Prostate gland (tissue), 2 donors: ENCODE measurements at regions not wholly inside any gene's neighbourhood (a gene's known extent, or its start where the extent isn't known, plus 50 kb on each side); places are given as distances from the start of the nearest gene placed in this dataset.

Source experiments
- DNase-seq: peaks from one replicate; pipeline ENCODE4 v3.0.0-alpha.2; 2019; ENCODE audit warnings: low spot score
- H3K27ac ChIP-seq, 2 donors: fragments of 200-600 bp; sonication (generic); 2 replicates each; pipeline ENCODE4 v1.5.1; 2017 to 2019
- H3K27me3 ChIP-seq: fragments of 200-600 bp; sonication (generic); replicated peaks from 2 replicates; pipeline ENCODE4 v1.5.1; 2019; ENCODE audit not compliant: insufficient read depth
- H3K36me3 ChIP-seq, 2 donors: fragments of 200-600 bp; sonication (generic); 1 replicate in 1 of 2; 2 replicates in 1 of 2; pipeline versions ENCODE4 v1.5.1 to v1.8.1; 2017 to 2019
- H3K4me1 ChIP-seq: fragments of 200-600 bp; sonication (generic); replicated peaks from 2 replicates; pipeline ENCODE4 v1.5.1; 2019
- H3K4me3 ChIP-seq, 2 donors: fragments of 200-600 bp; sonication (generic); 2 replicates each; pipeline ENCODE4 v1.5.1; 2017 to 2019
- H3K9me3 ChIP-seq: fragments of 200-600 bp; sonication (generic); 2 replicates; pipeline ENCODE4 v1.5.1; 2017
- CTCF ChIP-seq, 4 experiments: fragments of 200-600 bp in 2 of 4; fragments of 450-650 bp in 2 of 4; sonication (generic) in 2 of 4; IDR thresholded peaks; 1 replicate in 3 of 4; 2 replicates in 1 of 4; pipeline ENCODE4 v1.5.1; 2016 to 2019; ENCODE audit warnings: antibody characterized with exemption in 4 of 4, mild to moderate bottlenecking in 2 of 4, moderate library complexity in 2 of 4
- POLR2A ChIP-seq: fragments of 450-650 bp; IDR thresholded peaks from one replicate; pipeline ENCODE4 v1.6.1; 2016; ENCODE audit warnings: antibody characterized with exemption, mild to moderate bottlenecking
- POLR2AphosphoS5 ChIP-seq: sonication (generic); formaldehyde crosslinking; IDR thresholded peaks from one replicate; pipeline ENCODE4 v1.6.1; 2017; ENCODE audit warnings: antibody characterized with exemption
- WGBS: methylation state at CpG from one replicate; pipeline ENCODE4 v1.1.5; 2018; 5-methylcytosine and 5-hydroxymethylcytosine counted together
- intact Hi-C: fragments of 100-400 bp; cut with DNase I; formaldehyde crosslinking; loops from one replicate; pipeline ENCODE4 v1.14.2; 2022

- intact Hi-C loops: no loop called here
- WGBS: 13% methylated on average over 3 of the region's 3 CpGs
Measured at GRCh38 chr4:144564358-144564757, 81.6 kb upstream of the HHIP start.

GRCh38 chr4:144565527-144566195 lies 80.3 kb upstream of the HHIP start:
- no peak overlapping the region for H3K4me3 ChIP-seq
- 92% methylated on average over 4 of the region's 4 CpGs for WGBS
- no peaks in the 10 kb centered on the region for H3K9me3 ChIP-seq
- no peak for TF ChIP-seq POLR2AphosphoS5
- no peak for TF ChIP-seq POLR2A
- no peak for TF ChIP-seq CTCF (IDR thresholded peaks at IDR 0.05)
- no peaks in the 10 kb centered on the region for H3K27me3 ChIP-seq
- DNase-seq: no peak
- no peaks in the 10 kb centered on the region for H3K36me3 ChIP-seq
- H3K4me1 ChIP-seq: no peaks in the 10 kb centered on the region
- intact Hi-C loops: no loop called here
- H3K27ac ChIP-seq: no peak overlapping the region

More at GRCh38 chr4:144564358-144564757, 81.6 kb upstream of the HHIP start:
- Histone ChIP-seq H3K27me3 (no peaks in the 10 kb centered on the region), H3K36me3 (no peaks in the 10 kb centered on the region), H3K27ac (no peak overlapping the region), H3K4me1 (no peaks in the 10 kb centered on the region), H3K9me3 (no peaks in the 10 kb centered on the region), H3K4me3 (no peak overlapping the region)
- TF ChIP-seq POLR2AphosphoS5 (no peak), CTCF (IDR thresholded peaks at IDR 0.05) (no peak), POLR2A (no peak)
- no peak for DNase-seq

- 94% methylated on average over 6 of the region's 7 CpGs for WGBS
- no peak for DNase-seq
- intact Hi-C loops: no loop called here
Measured at GRCh38 chr4:144572660-144573059, 73.3 kb upstream of the HHIP start.

GRCh38 chr4:144574000-144574399 lies 72.0 kb upstream of the HHIP start:
- Histone ChIP-seq H3K4me1 (no peaks in the 10 kb centered on the region), H3K27me3 (no peaks in the 10 kb centered on the region), H3K4me3 (no peak overlapping the region), H3K36me3 (no peaks in the 10 kb centered on the region), H3K9me3 (no peaks in the 10 kb centered on the region), H3K27ac (no peak overlapping the region)
- DNase-seq: no peak
- TF ChIP-seq POLR2AphosphoS5: no peak
- TF ChIP-seq CTCF (IDR thresholded peaks at IDR 0.05): no peak
- TF ChIP-seq POLR2A: no peak
- WGBS: 51% methylated on average over 1 of the region's 1 CpG
- intact Hi-C loops: no loop called here

More at GRCh38 chr4:144572660-144573059, 73.3 kb upstream of the HHIP start:
- H3K36me3 ChIP-seq: no peaks in the 10 kb centered on the region
- no peaks in the 10 kb centered on the region for H3K4me1 ChIP-seq
- no peaks in the 10 kb centered on the region for H3K9me3 ChIP-seq
- no peak for TF ChIP-seq CTCF (IDR thresholded peaks at IDR 0.05)
- no peak overlapping the region for H3K27ac ChIP-seq
- H3K27me3 ChIP-seq: no peaks in the 10 kb centered on the region
- no peak overlapping the region for H3K4me3 ChIP-seq

- no peak for DNase-seq
- H3K36me3 ChIP-seq: no peaks in the 10 kb centered on the region
- no peak overlapping the region for H3K27ac ChIP-seq
- intact Hi-C loops: no loop called here
- no peaks in the 10 kb centered on the region for H3K27me3 ChIP-seq
- WGBS: 92% methylated on average over 3 of the region's 3 CpGs
- no peak for TF ChIP-seq CTCF (IDR thresholded peaks at IDR 0.05)
- no peak for TF ChIP-seq POLR2AphosphoS5
- no peak for TF ChIP-seq POLR2A
- no peaks in the 10 kb centered on the region for H3K9me3 ChIP-seq
- no peaks in the 10 kb centered on the region for H3K4me1 ChIP-seq
- no peak overlapping the region for H3K4me3 ChIP-seq
Measured at GRCh38 chr4:144574509-144574908, 71.4 kb upstream of the HHIP start.
